IPS-15b (cell line): ENCODE measurements at regions not wholly inside any gene's neighbourhood (a gene's known extent, or its start where the extent isn't known, plus 50 kb on each side); places are given as distances from the start of the nearest gene placed in this dataset.
"Not testable (repeated sequence)": the region's sequence is repeated elsewhere in the genome, so short reads cannot be mapped to it uniquely, and the experiment has no call there.

Experiments used
- H3K27me3 ChIP-seq: one replicate; pipeline ENCODE4 v1.6.1; 2013; ENCODE audit warnings: low read length; ENCODE audit not compliant: control insufficient read depth, insufficient read depth
- H3K36me3 ChIP-seq: one replicate; pipeline ENCODE4 v1.6.1; 2013; ENCODE audit warnings: low read length; ENCODE audit not compliant: control insufficient read depth, insufficient read depth
- H3K4me1 ChIP-seq: one replicate; pipeline ENCODE4 v1.6.1; 2013; ENCODE audit warnings: mild to moderate bottlenecking, low read length; ENCODE audit not compliant: control insufficient read depth, insufficient read depth
- H3K4me3 ChIP-seq: one replicate; pipeline ENCODE4 v1.5.1; 2013; ENCODE audit warnings: low read depth, low read length
- H3K9ac ChIP-seq: one replicate; pipeline ENCODE4 v1.6.1; 2013; ENCODE audit warnings: low read depth, mild to moderate bottlenecking, low read length
- H3K9me3 ChIP-seq: one replicate; pipeline ENCODE4 v1.6.1; 2013; ENCODE audit warnings: mild to moderate bottlenecking, low read length; ENCODE audit not compliant: control insufficient read depth, insufficient read depth

GRCh38 chr19:20432266-20432842, 133.2 kb downstream of the ZNF737 start:
- not testable (repeated sequence) for H3K4me3 ChIP-seq, H3K27me3 ChIP-seq, H3K9ac ChIP-seq, H3K9me3 ChIP-seq, H3K4me1 ChIP-seq, H3K36me3 ChIP-seq

GRCh38 chr19:20431826-20432225, 133.8 kb downstream of the ZNF737 start:
- no peaks in the 10 kb centered on the region for H3K9me3 ChIP-seq
- H3K4me1 ChIP-seq = no peaks in the 10 kb centered on the region
- no peaks in the 10 kb centered on the region for H3K27me3 ChIP-seq
- H3K9ac ChIP-seq = no peak overlapping the region
- no peak overlapping the region for H3K4me3 ChIP-seq
- no peaks in the 10 kb centered on the region for H3K36me3 ChIP-seq

GRCh38 chr19:20423381-20424197, 142.0 kb downstream of the ZNF737 start:
- no peaks in the 10 kb centered on the region for H3K4me1 ChIP-seq
- peak overlapping the region; percentile 97 for H3K4me3 ChIP-seq
- H3K27me3 ChIP-seq = no peaks in the 10 kb centered on the region
- no peaks in the 10 kb centered on the region for H3K9me3 ChIP-seq
- peaks cover 4% of the 10 kb centered on the region for H3K36me3 ChIP-seq
- H3K9ac ChIP-seq = peak overlapping the region; percentile 100

- Histone ChIP-seq H3K9ac (peak overlapping the region; percentile 100), H3K4me1 (no peaks in the 10 kb centered on the region), H3K9me3 (no peaks in the 10 kb centered on the region), H3K36me3 (peaks cover 4% of the 10 kb centered on the region), H3K4me3 (peak overlapping the region; percentile 97), H3K27me3 (no peaks in the 10 kb centered on the region)
These were observed 143.1 kb downstream of the ZNF737 start for GRCh38 chr19:20422216-20423205.

GRCh38 chr19:20416661-20417060, 148.9 kb downstream of the ZNF737 start:
- Histone ChIP-seq H3K4me3 (no peak overlapping the region), H3K4me1 (no peaks in the 10 kb centered on the region), H3K27me3 (no peaks in the 10 kb centered on the region), H3K36me3 (peaks cover 16% of the 10 kb centered on the region), H3K9me3 (no peaks in the 10 kb centered on the region), H3K9ac (no peak overlapping the region)

GRCh38 chr19:20414120-20414519, 151.5 kb downstream of the ZNF737 start:
- no peak overlapping the region for H3K9ac ChIP-seq
- no peaks in the 10 kb centered on the region for H3K9me3 ChIP-seq
- H3K4me1 ChIP-seq = no peaks in the 10 kb centered on the region
- H3K4me3 ChIP-seq = no peak overlapping the region
- H3K27me3 ChIP-seq = no peaks in the 10 kb centered on the region
- H3K36me3 ChIP-seq = peaks cover 11% of the 10 kb centered on the region

GRCh38 chr19:20413705-20414104, 151.9 kb downstream of the ZNF737 start:
- H3K4me1 ChIP-seq = no peaks in the 10 kb centered on the region
- H3K27me3 ChIP-seq = no peaks in the 10 kb centered on the region
- no peak overlapping the region for H3K4me3 ChIP-seq
- H3K36me3 ChIP-seq = peaks cover 14% of the 10 kb centered on the region
- H3K9ac ChIP-seq = no peak overlapping the region
- H3K9me3 ChIP-seq = no peaks in the 10 kb centered on the region

GRCh38 chr19:20412846-20413245, 152.7 kb downstream of the ZNF737 start:
- Histone ChIP-seq H3K4me3 (no peak overlapping the region), H3K9ac (no peak overlapping the region), H3K4me1 (no peaks in the 10 kb centered on the region), H3K27me3 (no peaks in the 10 kb centered on the region), H3K9me3 (no peaks in the 10 kb centered on the region), H3K36me3 (peaks cover 17% of the 10 kb centered on the region)

- H3K9me3 ChIP-seq = peaks cover 33% of the 10 kb centered on the region
- H3K4me3 ChIP-seq = no peak overlapping the region
- peaks cover 6% of the 10 kb centered on the region for H3K36me3 ChIP-seq
- H3K4me1 ChIP-seq = no peaks in the 10 kb centered on the region
- H3K27me3 ChIP-seq = no peaks in the 10 kb centered on the region
- no peak overlapping the region for H3K9ac ChIP-seq
These were observed 168.3 kb downstream of the ZNF737 start for GRCh38 chr19:20397292-20397691.

GRCh38 chr19:20388706-20389225, 176.8 kb downstream of the ZNF737 start:
- no peaks in the 10 kb centered on the region for H3K9me3 ChIP-seq
- H3K27me3 ChIP-seq = no peaks in the 10 kb centered on the region
- no peak overlapping the region for H3K9ac ChIP-seq
- H3K4me1 ChIP-seq = no peaks in the 10 kb centered on the region
- H3K36me3 ChIP-seq = no peaks in the 10 kb centered on the region
- no peak overlapping the region for H3K4me3 ChIP-seq

- H3K36me3 ChIP-seq = no peaks in the 10 kb centered on the region
- H3K4me3 ChIP-seq = no peak overlapping the region
- no peaks in the 10 kb centered on the region for H3K4me1 ChIP-seq
- no peaks in the 10 kb centered on the region for H3K27me3 ChIP-seq
- H3K9me3 ChIP-seq = no peaks in the 10 kb centered on the region
- no peak overlapping the region for H3K9ac ChIP-seq
These were observed 180.5 kb downstream of the ZNF737 start for GRCh38 chr19:20385061-20385460.
